Spleen (tissue), 7 donors: ENCODE measurements at regions not wholly inside any gene's neighbourhood (a gene's known extent, or its start where the extent isn't known, plus 50 kb on each side); places are given as distances from the start of the nearest gene placed in this dataset.

Experiments
- CTCF ChIP-seq, 11 experiments: fragments of 200-600 bp in 7 of 11; fragments of 450-650 bp in 4 of 11; sonication (generic) in 4 of 11; IDR thresholded peaks in 8 of 11; conservative IDR thresholded peaks in 3 of 11; 1 replicate in 7 of 11; 2 replicates in 4 of 11; pipeline versions ENCODE4 v1.4.0 to v1.8.0; 2016 to 2021; ENCODE audit warnings: antibody characterized with exemption in 11 of 11, inconsistent platforms in 4 of 11, mild to moderate bottlenecking in 1 of 11
- POLR2A ChIP-seq, 3 donors: fragments of 450-650 bp; IDR thresholded peaks; one replicate each; pipeline ENCODE4 v1.5.1; 2017; ENCODE audit warnings: antibody characterized with exemption in 3 of 3, mild to moderate bottlenecking in 1 of 3
- POLR2AphosphoS5 ChIP-seq, 3 donors: sonication (generic); formaldehyde crosslinking; IDR thresholded peaks; one replicate each; pipeline ENCODE4 v1.5.1; 2017; ENCODE audit warnings: antibody characterized with exemption in 3 of 3
- donor health status: DM: no; HTN: no; CAD: no; lungs with moderate emphysema.
- donor health status: DM: no; HTN: no; CAD: no.
- donor health status: DM: no; HTN: no; CAD: no.

- TF ChIP-seq POLR2A (IDR thresholded peaks at IDR 0.05) (no peak), CTCF (IDR thresholded peaks at IDR 0.05 in 8 of 11, conservative IDR thresholded peaks at IDR 0.05 in 3 of 11) (no peak), POLR2AphosphoS5 (IDR thresholded peaks at IDR 0.05) (no peak)
Measured at GRCh38 chr5:104130320-104130719, 567.7 kb upstream of the NUDT12 start.
